ENCODE measurements at regions not wholly inside any gene's neighbourhood (a gene's known extent, or its start where the extent isn't known, plus 50 kb on each side); places are given as distances from the start of the nearest gene placed in this dataset.
"Not testable (repeated sequence)": the region's sequence is repeated elsewhere in the genome, so short reads cannot be mapped to it uniquely, and the experiment has no call there.

GRCh38 chr1:146396242-146396641, 167.4 kb upstream of the NOTCH2NLA start:
- not testable (repeated sequence) for TF ChIP-seq EP300 (IDR thresholded peaks at IDR 0.05; ENCODE audit: borderline replicate concordance in 1 of 2, low read depth in 1 of 2, low read length in 1 of 2); USF1 (IDR thresholded peaks at IDR 0.05; ENCODE audit: borderline replicate concordance, low read depth)

Measured in SK-N-SH (cell line).